ENCODE measurements at regions not wholly inside any gene's neighbourhood (a gene's known extent, or its start where the extent isn't known, plus 50 kb on each side); places are given as distances from the start of the nearest gene placed in this dataset.

DNA sequence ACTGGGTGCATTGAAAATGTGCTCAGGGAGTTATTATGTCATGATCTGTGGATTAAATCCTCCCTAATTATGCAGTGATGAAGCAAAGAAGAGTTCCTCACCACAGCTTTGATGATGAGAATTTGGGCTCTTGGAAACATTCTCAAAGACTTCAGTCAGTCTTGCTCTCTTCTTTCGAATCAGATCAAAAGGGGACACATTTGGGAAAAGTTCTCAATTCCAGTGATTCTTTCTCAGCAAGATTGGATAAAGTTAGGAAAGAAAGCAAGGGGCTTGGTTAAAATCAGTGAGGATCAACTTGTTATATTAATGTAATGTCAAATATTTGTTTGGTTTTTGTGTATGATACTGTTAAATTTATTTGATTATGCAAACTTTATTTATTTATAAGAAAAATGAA, 411.3 kb upstream of the ACTBL2 start:
- no peak overlapping the region for H3K4me3 ChIP-seq (ENCODE audit: low read depth, low read length)
- TF ChIP-seq POLR2A (IDR thresholded peaks at IDR 0.05; ENCODE audit: extremely low read depth, insufficient read length) = no peak
- TF ChIP-seq, protein P1, sequence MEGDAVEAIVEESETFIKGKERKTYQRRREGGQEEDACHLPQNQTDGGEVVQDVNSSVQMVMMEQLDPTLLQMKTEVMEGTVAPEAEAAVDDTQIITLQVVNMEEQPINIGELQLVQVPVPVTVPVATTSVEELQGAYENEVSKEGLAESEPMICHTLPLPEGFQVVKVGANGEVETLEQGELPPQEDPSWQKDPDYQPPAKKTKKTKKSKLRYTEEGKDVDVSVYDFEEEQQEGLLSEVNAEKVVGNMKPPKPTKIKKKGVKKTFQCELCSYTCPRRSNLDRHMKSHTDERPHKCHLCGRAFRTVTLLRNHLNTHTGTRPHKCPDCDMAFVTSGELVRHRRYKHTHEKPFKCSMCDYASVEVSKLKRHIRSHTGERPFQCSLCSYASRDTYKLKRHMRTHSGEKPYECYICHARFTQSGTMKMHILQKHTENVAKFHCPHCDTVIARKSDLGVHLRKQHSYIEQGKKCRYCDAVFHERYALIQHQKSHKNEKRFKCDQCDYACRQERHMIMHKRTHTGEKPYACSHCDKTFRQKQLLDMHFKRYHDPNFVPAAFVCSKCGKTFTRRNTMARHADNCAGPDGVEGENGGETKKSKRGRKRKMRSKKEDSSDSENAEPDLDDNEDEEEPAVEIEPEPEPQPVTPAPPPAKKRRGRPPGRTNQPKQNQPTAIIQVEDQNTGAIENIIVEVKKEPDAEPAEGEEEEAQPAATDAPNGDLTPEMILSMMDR (IDR thresholded peaks at IDR 0.05; ENCODE audit: low read depth, low read length) = no peak
- TF ChIP-seq MYC (IDR thresholded peaks at IDR 0.05; ENCODE audit: low read depth, low read length) = no peak
- no peak for TF ChIP-seq MAX (IDR thresholded peaks at IDR 0.05; ENCODE audit: low read depth, low read length)
- DNase-seq (ENCODE audit: low read depth) = no peak

GRCh38 chr5:57891443-57891842, 408.8 kb upstream of the ACTBL2 start:
- TF ChIP-seq, protein P1 (IDR thresholded peaks at IDR 0.05; ENCODE audit: low read depth, low read length) = no peak
- TF ChIP-seq POLR2A (IDR thresholded peaks at IDR 0.05; ENCODE audit: extremely low read depth, insufficient read length) (no peak), MAX (IDR thresholded peaks at IDR 0.05; ENCODE audit: low read depth, low read length) (no peak), MYC (IDR thresholded peaks at IDR 0.05; ENCODE audit: low read depth, low read length) (no peak)
- H3K4me3 ChIP-seq (ENCODE audit: low read depth, low read length) = no peak overlapping the region
- no peak for DNase-seq (ENCODE audit: low read depth)

- TF ChIP-seq MAX (IDR thresholded peaks at IDR 0.05; ENCODE audit: low read depth, low read length) = no peak
- TF ChIP-seq, protein P1 (IDR thresholded peaks at IDR 0.05; ENCODE audit: low read depth, low read length) = no peak
- no peak for TF ChIP-seq POLR2A (IDR thresholded peaks at IDR 0.05; ENCODE audit: extremely low read depth, insufficient read length)
- TF ChIP-seq MYC (IDR thresholded peaks at IDR 0.05; ENCODE audit: low read depth, low read length) = no peak
- peak; percentile 3 for DNase-seq (ENCODE audit: low read depth)
- H3K4me3 ChIP-seq (ENCODE audit: low read depth, low read length) = no peak overlapping the region
These were observed 406.9 kb upstream of the ACTBL2 start for GRCh38 chr5:57889558-57889957.

- DNase-seq (ENCODE audit: low read depth) = peak; percentile 7
- TF ChIP-seq, protein P1 (IDR thresholded peaks at IDR 0.05; ENCODE audit: low read depth, low read length) = peak; percentile 24
- TF ChIP-seq POLR2A (IDR thresholded peaks at IDR 0.05; ENCODE audit: extremely low read depth, insufficient read length) (no peak), MYC (IDR thresholded peaks at IDR 0.05; ENCODE audit: low read depth, low read length) (no peak), MAX (IDR thresholded peaks at IDR 0.05; ENCODE audit: low read depth, low read length) (no peak)
These were observed 405.4 kb upstream of the ACTBL2 start for GRCh38 chr5:57887851-57888621.

DNA sequence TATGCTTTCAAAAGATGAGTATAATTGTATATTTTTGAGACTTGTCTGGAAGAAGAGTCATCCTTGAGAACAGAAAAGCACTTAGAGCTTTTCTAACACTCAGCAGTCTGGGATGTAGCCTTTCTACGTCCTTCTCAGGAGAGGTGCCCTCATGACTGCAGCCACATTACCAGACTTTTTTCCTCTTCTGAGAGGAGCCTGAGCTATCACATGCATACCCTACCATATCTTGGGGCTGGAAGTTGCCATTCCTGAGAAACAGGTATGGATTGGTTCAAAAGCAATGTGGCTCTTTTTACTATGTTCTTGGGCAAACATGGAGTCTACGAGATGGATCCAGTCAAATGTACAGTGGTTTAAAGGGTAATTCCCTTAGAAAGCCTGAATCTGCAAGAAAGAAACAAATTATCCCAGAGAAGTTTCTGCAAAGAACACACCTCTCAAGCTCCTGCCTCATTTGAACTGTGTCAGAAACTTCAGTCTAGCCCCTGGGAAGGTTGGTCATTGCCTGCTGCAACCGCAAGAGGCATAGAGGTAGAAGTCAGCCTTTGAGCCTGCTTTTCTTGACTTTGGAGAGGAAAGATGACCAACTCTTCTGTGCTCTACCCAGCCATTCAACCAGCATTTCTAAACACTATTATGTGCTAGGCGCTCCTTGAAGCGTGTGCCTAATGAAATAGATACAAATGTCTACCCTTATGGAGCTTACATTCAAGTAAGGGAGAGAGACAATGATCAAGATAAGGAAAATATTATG, 401.9 kb upstream of the ACTBL2 start:
- no peak overlapping the region for H3K4me3 ChIP-seq (ENCODE audit: low read depth, low read length)
- TF ChIP-seq POLR2A (IDR thresholded peaks at IDR 0.05; ENCODE audit: extremely low read depth, insufficient read length) = no peak
- TF ChIP-seq MAX (IDR thresholded peaks at IDR 0.05; ENCODE audit: low read depth, low read length) = no peak
- TF ChIP-seq MYC (IDR thresholded peaks at IDR 0.05; ENCODE audit: low read depth, low read length) = no peak
- TF ChIP-seq, protein P1 (IDR thresholded peaks at IDR 0.05; ENCODE audit: low read depth, low read length) = no peak
- DNase-seq (ENCODE audit: low read depth) = no peak

More at GRCh38 chr5:57887851-57888621, 405.4 kb upstream of the ACTBL2 start:
- H3K4me3 ChIP-seq (ENCODE audit: low read depth, low read length) = no peak overlapping the region
